Breast epithelium (tissue), 3 donors: ENCODE measurements at regions not wholly inside any gene's neighbourhood (a gene's known extent, or its start where the extent isn't known, plus 50 kb on each side); places are given as distances from the start of the nearest gene placed in this dataset.

ENCODE experiments used
- POLR2A ChIP-seq: fragments of 450-650 bp; IDR thresholded peaks from one replicate; pipeline ENCODE4 v1.6.1; 2016; ENCODE audit warnings: antibody characterized with exemption, mild to moderate bottlenecking, moderate library complexity
- POLR2AphosphoS5 ChIP-seq, 3 donors: sonication (generic); formaldehyde crosslinking; IDR thresholded peaks; one replicate each; pipeline ENCODE4 v1.6.1; 2017; ENCODE audit warnings: antibody characterized with exemption in 3 of 3
- TF ChIP-seq, protein P1 (sequence below), 3 donors: fragments of 450-650 bp; IDR thresholded peaks; one replicate each; pipeline ENCODE4 v1.5.1; 2016 to 2017; ENCODE audit warnings: antibody characterized with exemption in 3 of 3, mild to moderate bottlenecking in 3 of 3, moderate library complexity in 3 of 3

DNA sequence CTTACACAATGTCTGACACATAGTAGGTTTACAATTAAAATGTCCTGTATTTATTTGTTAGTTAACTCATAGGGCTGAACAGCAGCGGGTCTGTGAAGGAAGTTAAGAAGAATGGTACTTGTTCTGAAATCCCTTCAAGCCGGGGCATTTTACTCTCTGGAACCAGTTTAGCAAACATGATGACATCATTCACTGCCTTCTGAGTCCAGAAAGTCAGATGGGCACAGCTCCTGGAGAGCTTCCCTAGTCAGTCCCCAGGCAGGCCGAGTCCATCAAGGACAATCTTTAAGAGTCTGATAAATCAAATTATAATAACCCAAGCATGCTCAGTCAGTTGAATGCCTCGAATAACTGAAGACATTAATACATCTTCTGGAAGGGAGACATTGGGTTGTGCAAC, 125.4 kb upstream of the DAB1 start:
- TF ChIP-seq, protein P1, sequence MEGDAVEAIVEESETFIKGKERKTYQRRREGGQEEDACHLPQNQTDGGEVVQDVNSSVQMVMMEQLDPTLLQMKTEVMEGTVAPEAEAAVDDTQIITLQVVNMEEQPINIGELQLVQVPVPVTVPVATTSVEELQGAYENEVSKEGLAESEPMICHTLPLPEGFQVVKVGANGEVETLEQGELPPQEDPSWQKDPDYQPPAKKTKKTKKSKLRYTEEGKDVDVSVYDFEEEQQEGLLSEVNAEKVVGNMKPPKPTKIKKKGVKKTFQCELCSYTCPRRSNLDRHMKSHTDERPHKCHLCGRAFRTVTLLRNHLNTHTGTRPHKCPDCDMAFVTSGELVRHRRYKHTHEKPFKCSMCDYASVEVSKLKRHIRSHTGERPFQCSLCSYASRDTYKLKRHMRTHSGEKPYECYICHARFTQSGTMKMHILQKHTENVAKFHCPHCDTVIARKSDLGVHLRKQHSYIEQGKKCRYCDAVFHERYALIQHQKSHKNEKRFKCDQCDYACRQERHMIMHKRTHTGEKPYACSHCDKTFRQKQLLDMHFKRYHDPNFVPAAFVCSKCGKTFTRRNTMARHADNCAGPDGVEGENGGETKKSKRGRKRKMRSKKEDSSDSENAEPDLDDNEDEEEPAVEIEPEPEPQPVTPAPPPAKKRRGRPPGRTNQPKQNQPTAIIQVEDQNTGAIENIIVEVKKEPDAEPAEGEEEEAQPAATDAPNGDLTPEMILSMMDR (IDR thresholded peaks at IDR 0.05): no peak
- TF ChIP-seq POLR2A: no peak
- no peak for TF ChIP-seq POLR2AphosphoS5 (IDR thresholded peaks at IDR 0.05)
